ENCODE measurements at regions not wholly inside any gene's neighbourhood (a gene's known extent, or its start where the extent isn't known, plus 50 kb on each side); places are given as distances from the start of the nearest gene placed in this dataset.
"Not testable (repeated sequence)": the region's sequence is repeated elsewhere in the genome, so short reads cannot be mapped to it uniquely, and the experiment has no call there.

DNA sequence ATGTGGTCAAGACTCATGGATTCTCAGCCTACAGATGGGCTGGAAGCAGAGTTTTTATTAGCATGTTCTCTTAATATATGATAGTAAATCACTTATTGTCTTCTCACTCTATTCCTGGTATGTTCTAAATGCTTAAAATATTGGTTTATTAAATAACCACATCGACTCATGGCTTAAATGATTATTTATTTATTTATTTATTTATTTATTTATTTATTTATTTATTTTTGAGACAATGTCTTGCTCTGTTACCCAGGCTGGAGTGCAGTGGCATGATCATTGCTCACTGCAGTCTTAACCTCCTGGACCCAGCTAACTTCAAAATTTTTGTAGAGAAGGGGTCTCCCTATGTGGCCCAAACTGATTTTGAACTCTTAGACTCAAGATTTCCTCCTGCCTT is 457.2 kb upstream of the TNC start:
- no peaks in the 10 kb centered on the region for H3K36me3 ChIP-seq (ENCODE audit: insufficient read depth, low read length)
- no peaks in the 10 kb centered on the region for H3K79me2 ChIP-seq (ENCODE audit: insufficient read depth, low read length)

GRCh38 chr9:115585458-115585857 is 467.5 kb upstream of the TNC start:
- H3K9me3 ChIP-seq (ENCODE audit: insufficient read depth, low read depth, low read length); H2AFZ ChIP-seq (ENCODE audit: low read length); H3K9ac ChIP-seq (ENCODE audit: low read depth, low read length, poor library complexity, severe bottlenecking); H4K20me1 ChIP-seq (ENCODE audit: insufficient read depth, low read length, poor library complexity, severe bottlenecking); H3K36me3 ChIP-seq (ENCODE audit: insufficient read depth, low read length); H3K4me1 ChIP-seq (ENCODE audit: insufficient read depth, low read length, poor library complexity, severe bottlenecking); H3K4me3 ChIP-seq (ENCODE audit: low read length, poor library complexity, severe bottlenecking); H3K79me2 ChIP-seq (ENCODE audit: insufficient read depth, low read length); H3F3A ChIP-seq (ENCODE audit: low read depth); H3K4me2 ChIP-seq (ENCODE audit: low read depth, low read length, poor library complexity, severe bottlenecking); H3K9me2 ChIP-seq (replicated peaks; ENCODE audit: low read depth, low read length); H3K27me3 ChIP-seq (ENCODE audit: insufficient read depth, low read length, poor library complexity, severe bottlenecking): not testable (repeated sequence)

More for the DNA sequence above, 457.2 kb upstream of the TNC start:
- Histone ChIP-seq H2AFZ (ENCODE audit: low read length) (no peak overlapping the region), H3K9ac (ENCODE audit: low read depth, low read length, poor library complexity, severe bottlenecking) (no peak overlapping the region), H3K4me2 (ENCODE audit: low read depth, low read length, poor library complexity, severe bottlenecking) (no peak overlapping the region), H3K9me2 (replicated peaks; ENCODE audit: low read depth, low read length) (no peaks in the 10 kb centered on the region), H3K9me3 (ENCODE audit: insufficient read depth, low read depth, low read length) (no peaks in the 10 kb centered on the region), H3K27me3 (ENCODE audit: insufficient read depth, low read length, poor library complexity, severe bottlenecking) (no peaks in the 10 kb centered on the region), H3K4me1 (ENCODE audit: insufficient read depth, low read length, poor library complexity, severe bottlenecking) (no peaks in the 10 kb centered on the region), H3F3A (ENCODE audit: low read depth) (no peaks in the 10 kb centered on the region), H4K20me1 (ENCODE audit: insufficient read depth, low read length, poor library complexity, severe bottlenecking) (no peaks in the 10 kb centered on the region), H3K4me3 (ENCODE audit: low read length, poor library complexity, severe bottlenecking) (no peak overlapping the region)
- TF ChIP-seq CTCF (conservative IDR thresholded peaks at IDR 0.05; ENCODE audit: low read length) (no peak), EZH2phosphoT487 (IDR thresholded peaks at IDR 0.05; ENCODE audit: borderline replicate concordance) (no peak)

- Histone ChIP-seq H3K36me3 (ENCODE audit: insufficient read depth, low read length) (no peaks in the 10 kb centered on the region), H3K9me2 (replicated peaks; ENCODE audit: low read depth, low read length) (no peaks in the 10 kb centered on the region), H4K20me1 (ENCODE audit: insufficient read depth, low read length, poor library complexity, severe bottlenecking) (no peaks in the 10 kb centered on the region), H2AFZ (ENCODE audit: low read length) (no peak overlapping the region), H3K27me3 (ENCODE audit: insufficient read depth, low read length, poor library complexity, severe bottlenecking) (no peaks in the 10 kb centered on the region), H3F3A (ENCODE audit: low read depth) (no peaks in the 10 kb centered on the region), H3K4me1 (ENCODE audit: insufficient read depth, low read length, poor library complexity, severe bottlenecking) (no peaks in the 10 kb centered on the region), H3K9ac (ENCODE audit: low read depth, low read length, poor library complexity, severe bottlenecking) (no peak overlapping the region), H3K4me3 (ENCODE audit: low read length, poor library complexity, severe bottlenecking) (no peak overlapping the region), H3K4me2 (ENCODE audit: low read depth, low read length, poor library complexity, severe bottlenecking) (no peak overlapping the region), H3K79me2 (ENCODE audit: insufficient read depth, low read length) (no peaks in the 10 kb centered on the region), H3K9me3 (ENCODE audit: insufficient read depth, low read depth, low read length) (no peaks in the 10 kb centered on the region)
- TF ChIP-seq CTCF (conservative IDR thresholded peaks at IDR 0.05; ENCODE audit: low read length) (no peak), EZH2phosphoT487 (IDR thresholded peaks at IDR 0.05; ENCODE audit: borderline replicate concordance) (no peak)
These were observed 469.4 kb upstream of the TNC start for GRCh38 chr9:115587310-115587709.

GRCh38 chr9:115590011-115590410 is 472.1 kb upstream of the TNC start:
- no peak overlapping the region for H3K9ac ChIP-seq (ENCODE audit: low read depth, low read length, poor library complexity, severe bottlenecking)
- no peaks in the 10 kb centered on the region for H3K36me3 ChIP-seq (ENCODE audit: insufficient read depth, low read length)
- TF ChIP-seq EZH2phosphoT487 (IDR thresholded peaks at IDR 0.05; ENCODE audit: borderline replicate concordance) (no peak), CTCF (conservative IDR thresholded peaks at IDR 0.05; ENCODE audit: low read length) (no peak)
- no peaks in the 10 kb centered on the region for H3K9me3 ChIP-seq (ENCODE audit: insufficient read depth, low read depth, low read length)
- no peaks in the 10 kb centered on the region for H4K20me1 ChIP-seq (ENCODE audit: insufficient read depth, low read length, poor library complexity, severe bottlenecking)
- H3K79me2 ChIP-seq (ENCODE audit: insufficient read depth, low read length): no peaks in the 10 kb centered on the region
- H3K9me2 ChIP-seq (replicated peaks; ENCODE audit: low read depth, low read length): no peaks in the 10 kb centered on the region
- H3K27me3 ChIP-seq (ENCODE audit: insufficient read depth, low read length, poor library complexity, severe bottlenecking): no peaks in the 10 kb centered on the region
- no peaks in the 10 kb centered on the region for H3K4me1 ChIP-seq (ENCODE audit: insufficient read depth, low read length, poor library complexity, severe bottlenecking)
- no peak overlapping the region for H3K4me3 ChIP-seq (ENCODE audit: low read length, poor library complexity, severe bottlenecking)
- no peak overlapping the region for H2AFZ ChIP-seq (ENCODE audit: low read length)
- no peak overlapping the region for H3K4me2 ChIP-seq (ENCODE audit: low read depth, low read length, poor library complexity, severe bottlenecking)
- H3F3A ChIP-seq (ENCODE audit: low read depth): no peaks in the 10 kb centered on the region

Measured in Loucy (cell line).